ENCODE measurements at regions not wholly inside any gene's neighbourhood (a gene's known extent, or its start where the extent isn't known, plus 50 kb on each side); places are given as distances from the start of the nearest gene placed in this dataset.

DNA sequence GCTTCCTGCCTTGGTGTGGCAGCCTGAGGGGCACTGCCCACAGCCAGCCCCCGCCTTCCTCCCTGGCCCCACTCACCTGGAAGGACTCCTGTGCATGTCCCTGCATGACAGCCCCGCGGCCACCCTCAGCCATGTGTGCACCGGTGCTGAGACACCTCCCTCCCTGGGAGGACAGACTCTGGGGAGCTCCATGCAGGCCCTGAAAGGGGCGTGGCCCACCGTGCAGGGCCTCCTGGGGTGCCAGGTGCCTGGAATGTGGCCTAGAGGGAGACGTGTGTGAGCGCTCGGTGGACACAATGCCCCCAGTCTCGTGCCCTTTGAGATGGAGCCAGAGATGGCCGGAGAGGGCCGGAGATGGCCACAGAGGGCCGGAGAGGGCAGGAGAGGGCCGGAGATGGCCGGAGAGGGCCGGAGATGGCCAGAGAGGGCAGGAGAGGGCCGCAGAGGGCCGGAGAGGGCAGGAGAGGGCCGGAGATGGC, 59.1 kb upstream of the PPP2R2D start:
- H3K4me1 ChIP-seq (ENCODE audit: control insufficient read depth, insufficient read depth, low read depth, low read length) = no peaks in the 10 kb centered on the region
- H3K14ac ChIP-seq (ENCODE audit: low read length in 2 of 2) = no peak overlapping the region
- H2BK120ac ChIP-seq (ENCODE audit: low read depth, low read length) = no peak overlapping the region
- H4K8ac ChIP-seq (ENCODE audit: low read length) = no peak overlapping the region
- H3K79me1 ChIP-seq (replicated peaks; ENCODE audit: low read length, poor library complexity, severe bottlenecking) = no peaks in the 10 kb centered on the region
- no peaks in the 10 kb centered on the region for H3K36me3 ChIP-seq (ENCODE audit: control insufficient read depth in 1 of 2, insufficient read depth in 2 of 2, low read depth in 1 of 2, low read length in 2 of 2)
- H3K18ac ChIP-seq (ENCODE audit: low read depth in 1 of 2, low read length in 2 of 2) = no peak overlapping the region
- no peaks in the 10 kb centered on the region for H3K27me3 ChIP-seq (ENCODE audit: control insufficient read depth in 1 of 2, insufficient read depth in 1 of 2, low read length in 2 of 2)
- no peak overlapping the region for H3K4me3 ChIP-seq (ENCODE audit: insufficient read depth in 1 of 2, low read depth in 1 of 2, low read length in 2 of 2)
- no peak overlapping the region for H3K23ac ChIP-seq (ENCODE audit: low read length in 2 of 2)
- DNase-seq = no peak
- H4K91ac ChIP-seq (ENCODE audit: low read length) = no peak overlapping the region
- no peak overlapping the region for H3K4me2 ChIP-seq (ENCODE audit: low read length, poor library complexity, severe bottlenecking)
- no peak overlapping the region for H2AK5ac ChIP-seq (ENCODE audit: low read length, severe bottlenecking)
- WGBS = 81% methylated on average over 19 of the region's 19 CpGs
- no peak overlapping the region for H3K27ac ChIP-seq (ENCODE audit: low read length, poor library complexity, severe bottlenecking)
- no peak overlapping the region for H3K4ac ChIP-seq (ENCODE audit: low read depth in 1 of 2, low read length in 2 of 2)
- no peak overlapping the region for H3K9ac ChIP-seq (ENCODE audit: low read length)
- no peak overlapping the region for H2BK15ac ChIP-seq (ENCODE audit: low read depth, poor library complexity, severe bottlenecking)
- H3K9me3 ChIP-seq (ENCODE audit: control insufficient read depth, low read length) = no peaks in the 10 kb centered on the region
- H2AFZ ChIP-seq (ENCODE audit: low read depth, low read length) = no peak overlapping the region
- no peak overlapping the region for H2BK12ac ChIP-seq (ENCODE audit: low read length in 2 of 2)
- H2BK5ac ChIP-seq (ENCODE audit: low read depth, low read length, poor library complexity, severe bottlenecking) = no peak overlapping the region

DNA sequence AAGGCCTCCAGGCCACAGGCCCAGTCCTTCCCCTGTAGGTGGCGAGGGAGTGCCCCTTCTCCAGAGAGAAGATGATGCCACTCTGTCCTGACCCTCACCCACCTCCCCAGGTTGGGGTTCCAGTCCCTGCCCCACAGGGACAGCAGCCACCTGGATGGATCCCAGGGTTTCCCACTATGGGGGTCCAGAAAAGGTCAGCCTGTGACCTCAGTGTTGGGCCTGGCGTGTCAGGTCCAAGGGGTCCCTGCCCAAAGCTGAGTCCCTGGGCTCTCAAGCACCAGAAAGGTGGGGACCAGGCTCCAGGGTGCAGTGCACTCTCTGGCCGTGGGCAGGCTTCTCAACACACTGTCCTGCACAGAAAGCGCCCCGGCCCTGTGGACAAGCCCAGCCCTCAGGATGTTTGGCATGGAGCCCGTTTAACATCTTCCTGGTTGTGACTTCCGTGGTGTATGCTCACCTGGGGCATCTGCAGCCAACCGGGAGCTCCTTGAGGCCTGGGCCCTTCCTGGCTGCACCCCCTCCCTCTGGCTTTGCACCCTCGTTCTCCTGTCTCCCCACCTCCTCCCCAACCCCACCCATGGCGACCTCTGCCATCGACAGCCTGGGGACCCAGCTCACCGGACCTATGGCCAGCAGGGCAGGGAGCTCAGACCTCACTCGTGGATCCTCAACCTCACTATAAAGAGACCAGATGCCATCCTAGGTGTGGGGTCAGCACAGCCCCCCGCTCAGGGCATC, 58.3 kb upstream of the PPP2R2D start:
- Histone ChIP-seq H2BK5ac (ENCODE audit: low read depth, low read length, poor library complexity, severe bottlenecking) (no peak overlapping the region), H3K4me1 (ENCODE audit: control insufficient read depth, insufficient read depth, low read depth, low read length) (no peaks in the 10 kb centered on the region), H3K9ac (ENCODE audit: low read length) (no peak overlapping the region), H2AFZ (ENCODE audit: low read depth, low read length) (no peak overlapping the region), H3K18ac (ENCODE audit: low read depth in 1 of 2, low read length in 2 of 2) (no peak overlapping the region), H2AK5ac (ENCODE audit: low read length, severe bottlenecking) (no peak overlapping the region), H3K4me2 (ENCODE audit: low read length, poor library complexity, severe bottlenecking) (no peak overlapping the region), H2BK12ac (ENCODE audit: low read length in 2 of 2) (no peak overlapping the region), H4K8ac (ENCODE audit: low read length) (no peak overlapping the region), H3K4ac (ENCODE audit: low read depth in 1 of 2, low read length in 2 of 2) (no peak overlapping the region), H3K36me3 (ENCODE audit: control insufficient read depth in 1 of 2, insufficient read depth in 2 of 2, low read depth in 1 of 2, low read length in 2 of 2) (no peaks in the 10 kb centered on the region), H3K27ac (ENCODE audit: low read length, poor library complexity, severe bottlenecking) (no peak overlapping the region), H3K9me3 (ENCODE audit: control insufficient read depth, low read length) (no peaks in the 10 kb centered on the region), H3K79me1 (replicated peaks; ENCODE audit: low read length, poor library complexity, severe bottlenecking) (no peaks in the 10 kb centered on the region), H3K14ac (ENCODE audit: low read length in 2 of 2) (no peak overlapping the region), H2BK120ac (ENCODE audit: low read depth, low read length) (no peak overlapping the region), H2BK15ac (ENCODE audit: low read depth, poor library complexity, severe bottlenecking) (no peak overlapping the region), H4K91ac (ENCODE audit: low read length) (no peak overlapping the region), H3K27me3 (ENCODE audit: control insufficient read depth in 1 of 2, insufficient read depth in 1 of 2, low read length in 2 of 2) (no peaks in the 10 kb centered on the region), H3K23ac (ENCODE audit: low read length in 2 of 2) (no peak overlapping the region), H3K4me3 (ENCODE audit: insufficient read depth in 1 of 2, low read depth in 1 of 2, low read length in 2 of 2) (no peak overlapping the region)
- no peak for DNase-seq
- WGBS = 82% methylated on average over 14 of the region's 14 CpGs

DNA sequence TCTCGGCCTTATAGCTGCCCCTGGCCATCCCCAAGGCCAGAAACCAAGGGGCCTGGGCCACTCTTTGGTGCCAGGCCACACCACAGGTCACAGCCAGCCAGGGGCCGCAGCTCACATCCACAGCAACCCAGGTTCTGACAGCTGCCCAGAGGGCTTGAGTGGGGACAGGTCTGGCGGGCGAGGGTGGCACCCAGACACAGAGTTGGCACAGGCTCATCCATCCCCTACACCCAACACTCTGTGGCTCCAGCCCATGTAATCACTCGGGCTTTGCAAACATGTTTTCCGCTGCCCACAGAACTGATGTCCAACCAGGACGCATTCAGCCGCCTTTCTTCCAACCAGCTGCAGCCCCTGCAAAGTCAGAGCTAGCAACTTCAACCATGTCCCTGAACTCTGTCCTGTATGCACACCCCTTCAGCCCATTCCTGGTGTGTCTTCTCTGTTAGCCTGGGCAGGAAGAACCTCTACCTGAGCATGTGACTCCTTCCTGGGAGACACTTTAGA, 57.7 kb upstream of the PPP2R2D start:
- H3K9me3 ChIP-seq (ENCODE audit: control insufficient read depth, low read length) = no peaks in the 10 kb centered on the region
- H3K4me1 ChIP-seq (ENCODE audit: control insufficient read depth, insufficient read depth, low read depth, low read length) = no peaks in the 10 kb centered on the region
- no peaks in the 10 kb centered on the region for H3K36me3 ChIP-seq (ENCODE audit: control insufficient read depth in 1 of 2, insufficient read depth in 2 of 2, low read depth in 1 of 2, low read length in 2 of 2)
- no peak overlapping the region for H2AFZ ChIP-seq (ENCODE audit: low read depth, low read length)
- H4K91ac ChIP-seq (ENCODE audit: low read length) = no peak overlapping the region
- H3K27me3 ChIP-seq (ENCODE audit: control insufficient read depth in 1 of 2, insufficient read depth in 1 of 2, low read length in 2 of 2) = peaks cover 0 to 4% of the 10 kb centered on the region in 2 experiments
- H2BK15ac ChIP-seq (ENCODE audit: low read depth, poor library complexity, severe bottlenecking) = no peak overlapping the region
- H4K8ac ChIP-seq (ENCODE audit: low read length) = no peak overlapping the region
- no peaks in the 10 kb centered on the region for H3K79me1 ChIP-seq (replicated peaks; ENCODE audit: low read length, poor library complexity, severe bottlenecking)
- H2BK12ac ChIP-seq (ENCODE audit: low read length in 2 of 2) = no peak overlapping the region
- H3K23ac ChIP-seq (ENCODE audit: low read length in 2 of 2) = no peak overlapping the region
- no peak overlapping the region for H2BK120ac ChIP-seq (ENCODE audit: low read depth, low read length)
- no peak overlapping the region for H3K4me2 ChIP-seq (ENCODE audit: low read length, poor library complexity, severe bottlenecking)
- no peak for DNase-seq
- 84% methylated on average over 8 of the region's 8 CpGs for WGBS
- H2AK5ac ChIP-seq (ENCODE audit: low read length, severe bottlenecking) = no peak overlapping the region
- no peak overlapping the region for H3K27ac ChIP-seq (ENCODE audit: low read length, poor library complexity, severe bottlenecking)
- no peak overlapping the region for H3K9ac ChIP-seq (ENCODE audit: low read length)
- no peak overlapping the region for H3K18ac ChIP-seq (ENCODE audit: low read depth in 1 of 2, low read length in 2 of 2)
- no peak overlapping the region for H3K14ac ChIP-seq (ENCODE audit: low read length in 2 of 2)
- no peak overlapping the region for H3K4me3 ChIP-seq (ENCODE audit: insufficient read depth in 1 of 2, low read depth in 1 of 2, low read length in 2 of 2)
- no peak overlapping the region for H2BK5ac ChIP-seq (ENCODE audit: low read depth, low read length, poor library complexity, severe bottlenecking)
- H3K4ac ChIP-seq (ENCODE audit: low read depth in 1 of 2, low read length in 2 of 2) = no peak overlapping the region

DNA sequence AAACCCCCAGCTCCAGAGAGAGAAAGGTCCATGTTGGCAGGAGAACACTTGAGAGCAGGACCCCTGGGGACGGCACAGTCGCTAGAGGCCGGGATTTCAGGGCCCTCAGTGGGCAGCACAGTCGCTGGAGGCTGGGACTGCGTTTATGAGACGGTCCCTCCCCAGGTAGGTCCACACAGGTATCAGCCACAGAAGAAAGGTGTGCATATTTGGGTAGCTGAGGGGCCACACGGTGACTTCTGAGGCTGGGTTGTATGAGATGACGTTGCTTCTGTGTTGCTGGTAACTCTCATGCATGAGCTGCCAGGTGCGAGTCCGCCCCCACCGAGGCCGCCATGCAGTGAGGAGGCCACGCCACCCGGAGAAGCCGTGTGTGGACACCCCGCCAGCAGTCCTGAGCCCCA, 56.9 kb upstream of the PPP2R2D start:
- Histone ChIP-seq H2BK120ac (ENCODE audit: low read depth, low read length) (no peak overlapping the region), H4K8ac (ENCODE audit: low read length) (no peak overlapping the region), H2BK12ac (ENCODE audit: low read length in 2 of 2) (no peak overlapping the region), H4K91ac (ENCODE audit: low read length) (no peak overlapping the region), H3K27me3 (ENCODE audit: control insufficient read depth in 1 of 2, insufficient read depth in 1 of 2, low read length in 2 of 2) (peaks cover 0 to 4% of the 10 kb centered on the region in 2 experiments), H3K4me1 (ENCODE audit: control insufficient read depth, insufficient read depth, low read depth, low read length) (no peaks in the 10 kb centered on the region), H3K79me1 (replicated peaks; ENCODE audit: low read length, poor library complexity, severe bottlenecking) (no peaks in the 10 kb centered on the region), H3K4ac (ENCODE audit: low read depth in 1 of 2, low read length in 2 of 2) (no peak overlapping the region), H3K14ac (ENCODE audit: low read length in 2 of 2) (no peak overlapping the region), H3K4me3 (ENCODE audit: insufficient read depth in 1 of 2, low read depth in 1 of 2, low read length in 2 of 2) (no peak overlapping the region), H3K27ac (ENCODE audit: low read length, poor library complexity, severe bottlenecking) (no peak overlapping the region), H3K36me3 (ENCODE audit: control insufficient read depth in 1 of 2, insufficient read depth in 2 of 2, low read depth in 1 of 2, low read length in 2 of 2) (no peaks in the 10 kb centered on the region), H2BK5ac (ENCODE audit: low read depth, low read length, poor library complexity, severe bottlenecking) (no peak overlapping the region), H3K23ac (ENCODE audit: low read length in 2 of 2) (no peak overlapping the region), H3K9ac (ENCODE audit: low read length) (no peak overlapping the region), H2BK15ac (ENCODE audit: low read depth, poor library complexity, severe bottlenecking) (no peak overlapping the region), H3K9me3 (ENCODE audit: control insufficient read depth, low read length) (no peaks in the 10 kb centered on the region), H3K4me2 (ENCODE audit: low read length, poor library complexity, severe bottlenecking) (no peak overlapping the region), H2AFZ (ENCODE audit: low read depth, low read length) (no peak overlapping the region), H2AK5ac (ENCODE audit: low read length, severe bottlenecking) (no peak overlapping the region), H3K18ac (ENCODE audit: low read depth in 1 of 2, low read length in 2 of 2) (no peak overlapping the region)
- no peak for DNase-seq
- WGBS = 90% methylated on average over 16 of the region's 16 CpGs
